DOHH2 (cell line): ENCODE measurements at regions not wholly inside any gene's neighbourhood (a gene's known extent, or its start where the extent isn't known, plus 50 kb on each side); places are given as distances from the start of the nearest gene placed in this dataset.
"Not testable (repeated sequence)": the region's sequence is repeated elsewhere in the genome, so short reads cannot be mapped to it uniquely, and the experiment has no call there.

Source experiments
- H3F3A ChIP-seq: fragments of 200-600 bp; sonication (generic), shearing (Covaris generic); 2 replicates; pipeline ENCODE4 v1.6.0; 2016; ENCODE audit warnings: antibody characterized with exemption, mild to moderate bottlenecking; ENCODE audit not compliant: control insufficient read depth, insufficient read depth
- H3K27ac ChIP-seq: fragments of 200-600 bp; sonication (generic); 2 replicates; pipeline ENCODE4 v1.5.1; 2014; ENCODE audit warnings: low read depth, mild to moderate bottlenecking, low read length, moderate library complexity
- H3K27me3 ChIP-seq: fragments of 200-600 bp; sonication (generic); 2 replicates; pipeline ENCODE4 v1.6.1; 2014; ENCODE audit warnings: mild to moderate bottlenecking, low read length, mixed read lengths; ENCODE audit not compliant: control insufficient read depth
- H3K36me3 ChIP-seq: fragments of 200-600 bp; sonication (generic); 2 replicates; pipeline ENCODE4 v1.6.1; 2014; ENCODE audit warnings: mild to moderate bottlenecking, low read length, moderate library complexity, mixed read lengths; ENCODE audit not compliant: control insufficient read depth
- H3K4me1 ChIP-seq: fragments of 200-600 bp; sonication (generic); 2 replicates; pipeline ENCODE4 v1.6.1; 2014; ENCODE audit warnings: mild to moderate bottlenecking, low read length, mixed read lengths; ENCODE audit not compliant: control insufficient read depth
- H3K4me2 ChIP-seq: fragments of 200-600 bp; sonication (generic); 2 replicates; pipeline ENCODE4 v1.6.0; 2014; ENCODE audit warnings: mild to moderate bottlenecking, low read length, moderate library complexity
- H3K4me3 ChIP-seq: fragments of 200-600 bp; sonication (generic); 2 replicates; pipeline ENCODE4 v1.5.1; 2014; ENCODE audit warnings: mild to moderate bottlenecking, low read length, mixed read lengths
- H3K79me2 ChIP-seq: fragments of 200-600 bp; sonication (generic); 2 replicates; pipeline ENCODE4 v1.6.1; 2014; ENCODE audit warnings: mild to moderate bottlenecking, low read length, mixed read lengths; ENCODE audit not compliant: control insufficient read depth
- H3K9me2 ChIP-seq: fragments of 200-600 bp; sonication (generic); replicated peaks from 2 replicates; pipeline ENCODE4 v1.6.1; 2014; ENCODE audit warnings: mild to moderate bottlenecking, low read length, mixed read lengths; ENCODE audit not compliant: control insufficient read depth
- H3K9me3 ChIP-seq: fragments of 200-600 bp; sonication (generic); 2 replicates; pipeline ENCODE4 v1.6.1; 2014; ENCODE audit warnings: antibody characterized with exemption, low read length, mixed read lengths; ENCODE audit not compliant: control insufficient read depth, insufficient read depth
- H4K20me1 ChIP-seq: fragments of 200-600 bp; sonication (generic); 2 replicates; pipeline ENCODE4 v1.6.0; 2014; ENCODE audit warnings: low read depth, mild to moderate bottlenecking, antibody characterized with exemption, low read length, moderate library complexity; ENCODE audit not compliant: control insufficient read depth, insufficient read depth
- CTCF ChIP-seq: fragments of 200-600 bp; sonication (generic); IDR thresholded peaks from one replicate; pipeline ENCODE4 v1.5.1; 2014; ENCODE audit warnings: antibody characterized with exemption, mild to moderate bottlenecking, low read depth, low read length; ENCODE audit not compliant: poor library complexity, severe bottlenecking
- EZH2phosphoT487 ChIP-seq: fragments of 200-600 bp; sonication (generic); IDR thresholded peaks from 2 replicates; pipeline ENCODE4 v1.6.1; 2017; ENCODE audit warnings: borderline replicate concordance, mild to moderate bottlenecking, antibody characterized with exemption, low read length, moderate library complexity, mixed read lengths

DNA sequence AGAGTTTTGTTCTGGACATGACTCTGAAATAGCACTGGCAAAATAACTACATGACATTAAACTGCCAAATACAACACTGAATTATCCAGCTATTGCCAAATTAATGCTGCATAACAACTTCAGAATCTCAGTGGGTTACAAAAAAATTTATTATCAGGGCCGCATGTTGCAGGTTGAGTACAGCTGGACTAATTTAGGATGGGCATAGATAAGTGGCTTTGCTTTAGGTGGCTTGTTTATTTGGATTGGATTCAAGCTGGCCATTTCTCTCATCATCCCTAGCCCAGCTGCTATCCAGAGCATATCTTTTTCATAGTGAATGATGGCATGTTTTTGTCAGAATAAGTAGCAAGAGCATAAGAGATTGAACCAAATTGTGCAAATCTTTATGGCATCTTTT lies 1277.1 kb downstream of the REEP3 start:
- Histone ChIP-seq H3F3A (no peaks in the 10 kb centered on the region), H3K36me3 (no peaks in the 10 kb centered on the region), H3K27ac (no peak overlapping the region), H3K4me1 (no peaks in the 10 kb centered on the region), H4K20me1 (no peaks in the 10 kb centered on the region), H3K4me3 (no peak overlapping the region), H3K4me2 (no peak overlapping the region), H3K9me2 (no peaks in the 10 kb centered on the region), H3K79me2 (no peaks in the 10 kb centered on the region), H3K9me3 (no peaks in the 10 kb centered on the region; the same call in 1 of the 2 replicates), H3K27me3 (no peaks in the 10 kb centered on the region)
- TF ChIP-seq EZH2phosphoT487 (no peak), CTCF (no peak)

DNA sequence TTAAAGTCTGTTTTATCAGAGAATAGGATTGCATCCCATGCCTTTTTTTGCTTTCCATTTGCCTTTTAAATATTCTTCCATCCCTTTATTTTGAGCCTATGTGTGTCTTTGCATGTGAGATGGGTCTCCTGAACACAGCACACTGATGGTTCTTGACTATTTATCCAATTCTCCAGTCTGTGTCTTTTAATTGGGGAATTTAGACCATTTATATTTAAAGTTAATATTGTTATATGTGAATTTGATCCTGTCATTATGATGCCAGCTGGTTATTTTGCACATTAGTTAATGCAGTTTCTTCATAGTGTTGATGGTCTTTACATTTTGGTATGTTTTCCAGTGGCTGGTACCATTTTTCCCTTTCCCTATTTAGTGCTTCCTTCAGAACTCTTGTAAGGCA lies 1287.0 kb downstream of the REEP3 start:
- H4K20me1 ChIP-seq, H3K4me1 ChIP-seq, H3F3A ChIP-seq, H3K9me2 ChIP-seq, H3K27me3 ChIP-seq, H3K36me3 ChIP-seq, H3K27ac ChIP-seq, H3K4me2 ChIP-seq, H3K4me3 ChIP-seq, H3K9me3 ChIP-seq, H3K79me2 ChIP-seq: not testable (repeated sequence)

DNA sequence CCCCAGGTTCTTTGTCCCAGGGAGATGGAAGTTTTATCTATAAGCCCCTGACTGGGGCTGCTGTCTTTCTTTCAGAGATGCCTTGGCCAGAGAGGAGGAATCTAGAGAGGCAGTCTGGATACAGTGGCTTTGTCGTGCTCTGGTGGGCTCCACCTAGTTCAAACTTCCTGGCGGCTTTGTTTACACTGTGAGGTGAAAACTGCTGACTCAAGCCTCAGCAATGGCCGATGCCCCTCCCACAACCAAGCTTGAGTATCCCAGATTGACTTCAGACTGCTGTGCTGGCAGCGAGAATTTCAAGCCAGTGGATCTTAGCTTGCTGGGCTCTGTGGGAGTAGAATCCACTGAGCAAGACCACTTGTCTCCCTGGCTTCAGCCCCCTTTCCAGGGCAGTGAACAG lies 1288.8 kb downstream of the REEP3 start:
- H4K20me1 ChIP-seq, H3K4me2 ChIP-seq, H3K9me2 ChIP-seq: not testable (repeated sequence)

DNA sequence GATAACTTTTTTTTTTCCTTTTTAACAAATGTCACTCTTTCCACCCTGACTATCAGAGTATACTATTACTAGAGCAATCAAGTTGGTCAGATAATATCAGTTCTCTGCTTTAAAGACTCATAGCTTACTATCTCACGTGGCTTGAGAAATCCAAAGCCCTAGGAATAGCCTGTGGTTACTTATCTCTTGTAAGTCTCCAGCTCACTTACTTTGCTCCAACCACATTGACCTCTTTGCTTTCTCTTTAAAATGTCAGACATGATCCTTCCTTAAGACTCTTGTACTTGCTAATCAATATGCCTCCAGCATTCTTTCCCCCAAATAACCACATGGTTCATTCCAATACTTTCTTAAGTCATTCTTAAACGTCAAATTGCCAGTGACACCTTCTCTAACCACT lies 1292.2 kb downstream of the REEP3 start:
- Histone ChIP-seq H3K27ac (no peak overlapping the region), H3K79me2 (no peaks in the 10 kb centered on the region), H3K9me2 (no peaks in the 10 kb centered on the region), H3K4me2 (no peak overlapping the region), H3K9me3 (no peaks in the 10 kb centered on the region), H3K27me3 (no peaks in the 10 kb centered on the region), H3K4me1 (no peaks in the 10 kb centered on the region), H3F3A (no peaks in the 10 kb centered on the region), H3K36me3 (no peaks in the 10 kb centered on the region), H3K4me3 (no peak overlapping the region), H4K20me1 (no peaks in the 10 kb centered on the region)
- TF ChIP-seq CTCF (no peak), EZH2phosphoT487 (no peak)

More for the DNA sequence above, 1288.8 kb downstream of the REEP3 start:
- not testable (repeated sequence) for H3K4me1 ChIP-seq, H3F3A ChIP-seq, H3K27me3 ChIP-seq, H3K4me3 ChIP-seq, H3K27ac ChIP-seq, H3K79me2 ChIP-seq, H3K36me3 ChIP-seq, H3K9me3 ChIP-seq
